ENCODE measurements at regions not wholly inside any gene's neighbourhood (a gene's known extent, or its start where the extent isn't known, plus 50 kb on each side); places are given as distances from the start of the nearest gene placed in this dataset.

DNA sequence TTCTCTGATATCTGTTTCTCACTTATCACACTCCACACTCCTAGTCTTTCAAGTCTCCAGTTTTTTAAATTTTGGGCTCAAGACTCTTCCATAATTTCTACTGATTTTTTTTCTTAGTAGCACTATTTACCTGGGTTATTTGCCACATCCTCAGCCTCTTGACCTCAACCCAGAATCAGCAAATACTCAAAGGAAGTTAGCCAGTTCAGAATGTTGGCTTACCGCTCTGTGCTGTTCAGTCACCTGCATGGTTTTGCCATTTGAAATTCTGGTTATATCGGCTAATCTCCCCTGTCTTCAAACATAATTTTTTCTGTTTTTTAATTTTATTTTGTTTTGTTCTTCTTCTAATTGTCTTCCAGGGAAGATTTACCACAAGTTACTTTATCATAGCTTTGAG lies 412.6 kb downstream of the PTH2R start:
- intact Hi-C loops (cut with DNase I; ENCODE audit: low total_unique reads) = no loop called here
- no peaks in the 10 kb centered on the region for H3K9me3 ChIP-seq
- H3K4me3 ChIP-seq = no peak overlapping the region
- TF ChIP-seq POLR2A (IDR thresholded peaks at IDR 0.05) (no peak), CTCF (IDR thresholded peaks at IDR 0.05) (no peak)
- no peak for DNase-seq
- H3K36me3 ChIP-seq = no peaks in the 10 kb centered on the region
- H3K4me1 ChIP-seq = no peaks in the 10 kb centered on the region
- no peak overlapping the region for H3K27ac ChIP-seq
- H3K27me3 ChIP-seq = no peaks in the 10 kb centered on the region

DNA sequence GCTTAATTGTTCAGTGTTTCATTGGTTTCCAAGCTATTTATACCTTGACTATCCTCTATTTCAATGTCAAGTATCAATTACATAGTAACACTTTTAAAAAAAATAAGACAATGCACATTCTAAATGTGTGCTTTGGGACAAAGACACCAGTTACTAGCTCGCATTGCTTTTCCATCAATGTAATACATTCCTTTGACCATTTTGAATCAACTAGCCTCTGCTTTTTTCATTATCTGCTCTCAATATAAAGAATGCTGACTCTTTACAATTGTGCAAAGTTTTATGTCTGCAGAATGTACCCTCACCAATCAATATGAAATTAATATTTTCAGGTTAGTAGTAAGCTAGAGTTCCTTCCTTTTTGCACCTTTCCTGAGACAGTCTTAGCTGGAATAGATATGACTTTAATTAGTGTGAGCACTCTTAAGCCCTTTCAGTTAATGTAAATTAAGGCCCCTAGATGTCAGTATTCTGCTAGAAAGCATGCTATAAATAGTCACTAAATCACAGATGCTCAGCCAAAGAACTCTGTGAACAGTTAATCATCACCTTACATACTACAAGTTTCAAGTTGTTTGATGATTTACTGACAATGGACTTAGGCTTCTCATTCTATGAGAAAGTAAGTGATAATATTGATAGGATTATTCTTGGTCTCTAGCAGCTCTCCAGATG lies 413.6 kb downstream of the PTH2R start:
- TF ChIP-seq POLR2A (IDR thresholded peaks at IDR 0.05) = no peak
- no peak for TF ChIP-seq CTCF (IDR thresholded peaks at IDR 0.05)
- Histone ChIP-seq H3K4me3 (no peak overlapping the region), H3K27me3 (no peaks in the 10 kb centered on the region), H3K4me1 (no peaks in the 10 kb centered on the region), H3K36me3 (no peaks in the 10 kb centered on the region), H3K9me3 (no peaks in the 10 kb centered on the region), H3K27ac (no peak overlapping the region)
- DNase-seq = no peak
- intact Hi-C loops (cut with DNase I; ENCODE audit: low total_unique reads) = no loop called here

- no peaks in the 10 kb centered on the region for H3K4me1 ChIP-seq
- H3K27me3 ChIP-seq = no peaks in the 10 kb centered on the region
- H3K9me3 ChIP-seq = no peaks in the 10 kb centered on the region
- H3K36me3 ChIP-seq = no peaks in the 10 kb centered on the region
- no peak overlapping the region for H3K4me3 ChIP-seq
- no peak overlapping the region for H3K27ac ChIP-seq
- TF ChIP-seq POLR2A (IDR thresholded peaks at IDR 0.05) (no peak), CTCF (IDR thresholded peaks at IDR 0.05) (no peak)
- DNase-seq = no peak
- intact Hi-C loops (cut with DNase I; ENCODE audit: low total_unique reads) = no loop called here
Measured at GRCh38 chr2:208827109-208827508, 420.5 kb downstream of the PTH2R start.

GRCh38 chr2:208827549-208828221 lies 421.1 kb downstream of the PTH2R start:
- Histone ChIP-seq H3K27ac (no peak overlapping the region), H3K27me3 (no peaks in the 10 kb centered on the region), H3K36me3 (no peaks in the 10 kb centered on the region), H3K4me1 (no peaks in the 10 kb centered on the region), H3K9me3 (no peaks in the 10 kb centered on the region), H3K4me3 (no peak overlapping the region)
- intact Hi-C loops (cut with DNase I; ENCODE audit: low total_unique reads) = no loop called here
- no peak for TF ChIP-seq CTCF (IDR thresholded peaks at IDR 0.05)
- no peak for TF ChIP-seq POLR2A (IDR thresholded peaks at IDR 0.05)
- DNase-seq = no peak

DNA sequence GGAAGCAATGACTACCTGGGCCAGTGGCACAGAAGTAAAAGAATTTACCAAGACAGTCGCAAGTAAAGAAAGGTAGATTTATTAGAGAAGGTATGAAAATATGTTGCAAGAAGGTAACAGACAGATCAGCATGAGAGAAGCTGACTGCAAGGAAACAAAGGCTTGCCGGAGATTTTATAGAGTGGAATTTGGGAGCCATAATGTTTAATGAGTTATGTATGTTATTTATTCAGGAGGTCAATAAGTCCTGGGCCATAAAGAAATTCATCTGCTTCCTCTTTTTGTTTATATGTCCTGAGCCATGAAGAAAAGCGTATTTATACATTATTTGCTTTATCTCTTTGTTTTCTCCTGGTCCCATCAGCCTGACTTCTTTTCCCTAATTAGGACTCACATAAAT lies 423.6 kb downstream of the PTH2R start:
- H3K4me1 ChIP-seq = no peaks in the 10 kb centered on the region
- TF ChIP-seq CTCF (IDR thresholded peaks at IDR 0.05) (no peak), POLR2A (IDR thresholded peaks at IDR 0.05) (no peak)
- no peaks in the 10 kb centered on the region for H3K27me3 ChIP-seq
- no peaks in the 10 kb centered on the region for H3K9me3 ChIP-seq
- no peak overlapping the region for H3K27ac ChIP-seq
- intact Hi-C loops (cut with DNase I; ENCODE audit: low total_unique reads) = no loop called here
- no peak overlapping the region for H3K4me3 ChIP-seq
- no peak for DNase-seq
- no peaks in the 10 kb centered on the region for H3K36me3 ChIP-seq

All from uterus (tissue), 3 donors.